Adrenal gland (tissue), 5 donors: ENCODE measurements at regions not wholly inside any gene's neighbourhood (a gene's known extent, or its start where the extent isn't known, plus 50 kb on each side); places are given as distances from the start of the nearest gene placed in this dataset.

Experiments
- POLR2A ChIP-seq, 2 donors: fragments of 450-650 bp; IDR thresholded peaks; one replicate each; pipeline ENCODE4 v1.6.1; 2017; ENCODE audit warnings: antibody characterized with exemption in 2 of 2, mild to moderate bottlenecking in 2 of 2, moderate library complexity in 1 of 2
- TF ChIP-seq, protein P1 (sequence below), 6 experiments: fragments of 450-650 bp in 4 of 6; fragments of 200-600 bp in 2 of 6; sonication (generic) in 1 of 6; IDR thresholded peaks; 1 replicate in 5 of 6; 2 replicates in 1 of 6; pipeline versions ENCODE4 v1.5.1 to v1.8.0; 2016 to 2021; ENCODE audit warnings: antibody characterized with exemption in 6 of 6, mild to moderate bottlenecking in 2 of 6, moderate library complexity in 1 of 6
- donor health status: DM: no; HTN: no; CAD: no.

DNA sequence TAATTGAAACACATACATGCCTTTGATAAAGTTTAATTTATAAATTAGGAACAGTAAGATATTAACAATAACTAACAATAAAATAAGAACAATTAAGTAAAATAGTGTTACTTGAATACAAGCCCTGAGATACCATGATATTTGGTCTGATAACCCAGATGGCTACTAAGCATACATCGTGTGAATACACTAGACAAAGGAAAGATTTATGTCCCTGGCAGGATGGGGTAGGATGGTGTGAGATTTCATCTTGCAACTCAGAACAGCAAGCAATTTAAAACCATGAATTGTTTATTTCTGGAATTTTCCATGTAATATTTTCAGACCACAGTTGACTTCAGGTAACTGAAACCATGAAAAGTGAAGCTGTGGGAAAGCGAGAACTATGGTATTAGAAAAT lies 169.5 kb downstream of the DIPK2A start:
- TF ChIP-seq, protein P1, sequence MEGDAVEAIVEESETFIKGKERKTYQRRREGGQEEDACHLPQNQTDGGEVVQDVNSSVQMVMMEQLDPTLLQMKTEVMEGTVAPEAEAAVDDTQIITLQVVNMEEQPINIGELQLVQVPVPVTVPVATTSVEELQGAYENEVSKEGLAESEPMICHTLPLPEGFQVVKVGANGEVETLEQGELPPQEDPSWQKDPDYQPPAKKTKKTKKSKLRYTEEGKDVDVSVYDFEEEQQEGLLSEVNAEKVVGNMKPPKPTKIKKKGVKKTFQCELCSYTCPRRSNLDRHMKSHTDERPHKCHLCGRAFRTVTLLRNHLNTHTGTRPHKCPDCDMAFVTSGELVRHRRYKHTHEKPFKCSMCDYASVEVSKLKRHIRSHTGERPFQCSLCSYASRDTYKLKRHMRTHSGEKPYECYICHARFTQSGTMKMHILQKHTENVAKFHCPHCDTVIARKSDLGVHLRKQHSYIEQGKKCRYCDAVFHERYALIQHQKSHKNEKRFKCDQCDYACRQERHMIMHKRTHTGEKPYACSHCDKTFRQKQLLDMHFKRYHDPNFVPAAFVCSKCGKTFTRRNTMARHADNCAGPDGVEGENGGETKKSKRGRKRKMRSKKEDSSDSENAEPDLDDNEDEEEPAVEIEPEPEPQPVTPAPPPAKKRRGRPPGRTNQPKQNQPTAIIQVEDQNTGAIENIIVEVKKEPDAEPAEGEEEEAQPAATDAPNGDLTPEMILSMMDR (IDR thresholded peaks at IDR 0.05) = no peak
- no peak for TF ChIP-seq POLR2A (IDR thresholded peaks at IDR 0.05)
